ENCODE measurements at regions not wholly inside any gene's neighbourhood (a gene's known extent, or its start where the extent isn't known, plus 50 kb on each side); places are given as distances from the start of the nearest gene placed in this dataset.

DNA sequence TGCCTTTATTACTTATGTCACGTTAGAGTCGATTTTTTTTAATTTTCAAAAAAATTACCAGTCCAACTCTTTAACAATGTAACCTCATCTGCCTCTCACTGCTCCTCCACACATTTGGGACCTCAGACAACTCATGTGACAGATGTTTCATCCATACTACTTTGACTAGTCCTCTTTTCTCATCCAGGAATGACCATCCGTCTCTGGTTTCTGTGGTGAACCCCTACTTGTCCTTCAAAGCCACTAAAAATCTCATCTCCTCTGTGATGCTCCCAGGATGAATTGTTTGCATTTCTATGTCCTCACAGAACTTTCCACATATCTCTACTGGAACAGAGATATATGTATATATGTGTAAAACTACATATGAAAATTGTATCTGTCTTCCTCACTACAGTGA is 149.8 kb upstream of the ZNF462 start:
- TF ChIP-seq, protein P1, sequence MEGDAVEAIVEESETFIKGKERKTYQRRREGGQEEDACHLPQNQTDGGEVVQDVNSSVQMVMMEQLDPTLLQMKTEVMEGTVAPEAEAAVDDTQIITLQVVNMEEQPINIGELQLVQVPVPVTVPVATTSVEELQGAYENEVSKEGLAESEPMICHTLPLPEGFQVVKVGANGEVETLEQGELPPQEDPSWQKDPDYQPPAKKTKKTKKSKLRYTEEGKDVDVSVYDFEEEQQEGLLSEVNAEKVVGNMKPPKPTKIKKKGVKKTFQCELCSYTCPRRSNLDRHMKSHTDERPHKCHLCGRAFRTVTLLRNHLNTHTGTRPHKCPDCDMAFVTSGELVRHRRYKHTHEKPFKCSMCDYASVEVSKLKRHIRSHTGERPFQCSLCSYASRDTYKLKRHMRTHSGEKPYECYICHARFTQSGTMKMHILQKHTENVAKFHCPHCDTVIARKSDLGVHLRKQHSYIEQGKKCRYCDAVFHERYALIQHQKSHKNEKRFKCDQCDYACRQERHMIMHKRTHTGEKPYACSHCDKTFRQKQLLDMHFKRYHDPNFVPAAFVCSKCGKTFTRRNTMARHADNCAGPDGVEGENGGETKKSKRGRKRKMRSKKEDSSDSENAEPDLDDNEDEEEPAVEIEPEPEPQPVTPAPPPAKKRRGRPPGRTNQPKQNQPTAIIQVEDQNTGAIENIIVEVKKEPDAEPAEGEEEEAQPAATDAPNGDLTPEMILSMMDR (conservative IDR thresholded peaks at IDR 0.05; ENCODE audit: low read depth, low read length), result no peak
- TF ChIP-seq EZH2 (IDR thresholded peaks at IDR 0.05; ENCODE audit: low read length, unreplicated experiment), result no peak
- TF ChIP-seq EZH2phosphoT487 (IDR thresholded peaks at IDR 0.05; ENCODE audit: borderline replicate concordance, low read length), result no peak
